Ishikawa (cell line): ENCODE measurements at regions not wholly inside any gene's neighbourhood (a gene's known extent, or its start where the extent isn't known, plus 50 kb on each side); places are given as distances from the start of the nearest gene placed in this dataset.

Experiments
- CEBPB ChIP-seq: IDR thresholded peaks from 2 replicates; pipeline ENCODE4 v1.6.1; 2012
- CREB1 ChIP-seq: IDR thresholded peaks from 2 replicates; pipeline ENCODE4 v1.6.1; 2012; ENCODE audit warnings: low read depth
- EGR1 ChIP-seq: IDR thresholded peaks from 2 replicates; pipeline ENCODE4 v1.6.1; 2012
- EP300 ChIP-seq: IDR thresholded peaks from 2 replicates; pipeline ENCODE4 v1.6.1; 2012; ENCODE audit warnings: borderline replicate concordance
- FOXM1 ChIP-seq: IDR thresholded peaks from 2 replicates; pipeline ENCODE4 v1.6.1; 2012; ENCODE audit warnings: low read depth, borderline replicate concordance
- NFIC ChIP-seq: IDR thresholded peaks from 2 replicates; pipeline ENCODE4 v1.6.1; 2012
- RAD21 ChIP-seq: IDR thresholded peaks from 2 replicates; pipeline ENCODE4 v1.6.1; 2012; ENCODE audit warnings: low read depth
- TAF1 ChIP-seq: IDR thresholded peaks from 2 replicates; pipeline ENCODE4 v1.6.1; 2012; ENCODE audit warnings: low read depth, mild to moderate bottlenecking
- TCF12 ChIP-seq: IDR thresholded peaks from 2 replicates; pipeline ENCODE4 v1.6.1; 2012; ENCODE audit warnings: low read depth
- TEAD4 ChIP-seq: IDR thresholded peaks from 2 replicates; pipeline ENCODE4 v1.6.1; 2012
- YY1 ChIP-seq: IDR thresholded peaks from 2 replicates; pipeline ENCODE4 v1.6.1; 2012; ENCODE audit warnings: low read depth
- ZBTB7A ChIP-seq: IDR thresholded peaks from 2 replicates; pipeline ENCODE4 v1.6.1; 2012; ENCODE audit warnings: low read depth
- TF ChIP-seq, protein P1 (sequence below): IDR thresholded peaks from 2 replicates; pipeline ENCODE4 v1.6.1; 2012; ENCODE audit warnings: low read depth, mild to moderate bottlenecking
- TF ChIP-seq, protein P2 (sequence below): IDR thresholded peaks from 2 replicates; pipeline ENCODE4 v1.6.1; 2012
- TF ChIP-seq, protein P3 (sequence below): IDR thresholded peaks from 2 replicates; pipeline ENCODE4 v1.6.1; 2012

DNA sequence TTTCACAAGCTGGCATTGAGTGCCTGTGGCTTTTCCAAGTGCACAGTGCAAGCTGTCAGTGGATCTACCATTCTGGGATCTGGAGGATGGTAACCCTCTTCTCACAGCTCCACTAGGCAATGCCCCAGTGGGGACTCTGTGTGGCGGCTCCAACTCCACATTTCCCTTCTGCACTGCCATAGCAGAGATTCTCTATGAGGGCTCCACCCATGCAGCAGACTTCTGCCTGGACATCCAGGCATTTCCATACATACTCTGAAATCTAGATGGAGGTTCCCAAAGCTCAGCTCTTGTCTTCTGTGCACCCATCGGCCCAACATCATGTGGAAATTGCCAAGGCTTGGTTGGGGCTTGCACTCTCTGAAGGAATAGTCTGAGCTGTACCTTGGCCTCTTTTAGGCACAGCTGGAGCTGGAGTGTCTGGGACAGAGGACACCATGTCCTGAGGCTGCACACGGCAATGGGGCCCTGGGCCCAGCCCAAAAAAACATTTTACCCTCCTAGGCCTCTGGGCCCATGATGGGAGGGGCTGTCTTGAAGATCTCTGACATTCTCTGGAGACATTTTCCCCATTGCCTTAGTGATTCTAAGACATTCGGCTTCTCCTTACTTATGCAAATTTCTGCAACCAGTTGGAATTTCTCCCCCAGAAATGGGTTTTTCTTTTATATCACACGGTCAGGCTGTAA is 313.3 kb upstream of the SFSWAP start:
- TF ChIP-seq, protein P1, sequence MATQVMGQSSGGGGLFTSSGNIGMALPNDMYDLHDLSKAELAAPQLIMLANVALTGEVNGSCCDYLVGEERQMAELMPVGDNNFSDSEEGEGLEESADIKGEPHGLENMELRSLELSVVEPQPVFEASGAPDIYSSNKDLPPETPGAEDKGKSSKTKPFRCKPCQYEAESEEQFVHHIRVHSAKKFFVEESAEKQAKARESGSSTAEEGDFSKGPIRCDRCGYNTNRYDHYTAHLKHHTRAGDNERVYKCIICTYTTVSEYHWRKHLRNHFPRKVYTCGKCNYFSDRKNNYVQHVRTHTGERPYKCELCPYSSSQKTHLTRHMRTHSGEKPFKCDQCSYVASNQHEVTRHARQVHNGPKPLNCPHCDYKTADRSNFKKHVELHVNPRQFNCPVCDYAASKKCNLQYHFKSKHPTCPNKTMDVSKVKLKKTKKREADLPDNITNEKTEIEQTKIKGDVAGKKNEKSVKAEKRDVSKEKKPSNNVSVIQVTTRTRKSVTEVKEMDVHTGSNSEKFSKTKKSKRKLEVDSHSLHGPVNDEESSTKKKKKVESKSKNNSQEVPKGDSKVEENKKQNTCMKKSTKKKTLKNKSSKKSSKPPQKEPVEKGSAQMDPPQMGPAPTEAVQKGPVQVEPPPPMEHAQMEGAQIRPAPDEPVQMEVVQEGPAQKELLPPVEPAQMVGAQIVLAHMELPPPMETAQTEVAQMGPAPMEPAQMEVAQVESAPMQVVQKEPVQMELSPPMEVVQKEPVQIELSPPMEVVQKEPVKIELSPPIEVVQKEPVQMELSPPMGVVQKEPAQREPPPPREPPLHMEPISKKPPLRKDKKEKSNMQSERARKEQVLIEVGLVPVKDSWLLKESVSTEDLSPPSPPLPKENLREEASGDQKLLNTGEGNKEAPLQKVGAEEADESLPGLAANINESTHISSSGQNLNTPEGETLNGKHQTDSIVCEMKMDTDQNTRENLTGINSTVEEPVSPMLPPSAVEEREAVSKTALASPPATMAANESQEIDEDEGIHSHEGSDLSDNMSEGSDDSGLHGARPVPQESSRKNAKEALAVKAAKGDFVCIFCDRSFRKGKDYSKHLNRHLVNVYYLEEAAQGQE, result no peak
- TF ChIP-seq, protein P2, sequence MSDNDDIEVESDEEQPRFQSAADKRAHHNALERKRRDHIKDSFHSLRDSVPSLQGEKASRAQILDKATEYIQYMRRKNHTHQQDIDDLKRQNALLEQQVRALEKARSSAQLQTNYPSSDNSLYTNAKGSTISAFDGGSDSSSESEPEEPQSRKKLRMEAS, result no peak
- TF ChIP-seq, protein P3, sequence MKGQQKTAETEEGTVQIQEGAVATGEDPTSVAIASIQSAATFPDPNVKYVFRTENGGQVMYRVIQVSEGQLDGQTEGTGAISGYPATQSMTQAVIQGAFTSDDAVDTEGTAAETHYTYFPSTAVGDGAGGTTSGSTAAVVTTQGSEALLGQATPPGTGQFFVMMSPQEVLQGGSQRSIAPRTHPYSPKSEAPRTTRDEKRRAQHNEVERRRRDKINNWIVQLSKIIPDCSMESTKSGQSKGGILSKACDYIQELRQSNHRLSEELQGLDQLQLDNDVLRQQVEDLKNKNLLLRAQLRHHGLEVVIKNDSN, result no peak
- TF ChIP-seq TAF1 (no peak), NFIC (no peak), YY1 (no peak), FOXM1 (no peak), CREB1 (no peak), ZBTB7A (no peak), TCF12 (no peak), CEBPB (no peak), TEAD4 (no peak), EP300 (no peak)

DNA sequence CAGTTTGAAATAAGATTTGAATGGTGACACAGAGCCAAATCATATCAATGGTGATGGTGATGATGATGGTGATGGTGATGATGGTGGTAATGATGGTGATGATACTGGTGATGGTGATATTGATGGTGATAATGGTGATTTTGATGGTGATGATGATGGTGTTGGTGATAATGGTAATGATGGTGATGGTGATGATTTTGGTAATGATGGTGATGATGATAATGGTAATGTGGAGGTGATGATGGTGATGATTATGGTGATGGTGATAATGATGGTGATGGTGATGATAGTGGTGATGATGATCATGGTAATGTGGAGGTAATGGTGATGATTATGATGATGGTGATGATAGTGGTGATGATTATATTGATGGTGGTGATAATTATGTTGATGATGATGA is 311.9 kb upstream of the SFSWAP start:
- TF ChIP-seq TCF12 (no peak), EGR1 (no peak)

- TF ChIP-seq, protein P3, result no peak
- no peak for TF ChIP-seq TAF1
- TF ChIP-seq TCF12, result no peak
Observed at GRCh38 chr12:131402781-131403396, 308.0 kb upstream of the SFSWAP start.

GRCh38 chr12:131403676-131404075 is 307.2 kb upstream of the SFSWAP start:
- TF ChIP-seq FOXM1 (no peak), YY1 (no peak), CREB1 (no peak), TAF1 (no peak)

DNA sequence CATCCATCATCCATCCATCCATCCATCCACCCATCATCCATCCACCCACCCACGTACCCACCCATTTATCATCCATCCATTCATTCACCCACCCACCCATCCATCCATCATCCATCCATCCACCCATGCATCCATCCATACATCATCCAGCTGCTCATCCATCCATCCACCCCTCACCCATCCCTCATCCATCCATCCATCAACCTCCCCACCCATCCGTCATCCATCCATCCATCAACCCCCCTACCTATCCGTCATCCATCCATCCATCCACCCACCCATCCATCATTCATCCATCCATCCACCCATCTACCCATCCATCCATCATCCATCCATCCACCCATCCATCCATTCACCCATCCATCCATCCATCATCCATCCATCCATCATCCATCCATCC is 306.2 kb upstream of the SFSWAP start:
- no peak for TF ChIP-seq CREB1
- TF ChIP-seq NFIC, result no peak
- TF ChIP-seq TAF1, result no peak
- no peak for TF ChIP-seq FOXM1
- no peak for TF ChIP-seq EP300
- TF ChIP-seq EGR1, result no peak

- TF ChIP-seq EGR1, result no peak
- no peak for TF ChIP-seq RAD21
- TF ChIP-seq EP300, result no peak
- no peak for TF ChIP-seq TCF12
- TF ChIP-seq ZBTB7A, result no peak
- no peak for TF ChIP-seq TEAD4
- TF ChIP-seq TAF1, result no peak
- TF ChIP-seq CREB1, result no peak
- TF ChIP-seq, protein P1, result no peak
- TF ChIP-seq NFIC, result no peak
Observed at GRCh38 chr12:131407221-131408035, 303.5 kb upstream of the SFSWAP start.

GRCh38 chr12:131408036-131408365 is 302.9 kb upstream of the SFSWAP start:
- no peak for TF ChIP-seq TAF1
- no peak for TF ChIP-seq TCF12
- TF ChIP-seq, protein P3, result no peak
- no peak for TF ChIP-seq TEAD4
- TF ChIP-seq ZBTB7A, result no peak
- TF ChIP-seq, protein P1, result no peak
- no peak for TF ChIP-seq RAD21
- no peak for TF ChIP-seq CREB1
- TF ChIP-seq FOXM1, result no peak
